ENCODE measurements at regions not wholly inside any gene's neighbourhood (a gene's known extent, or its start where the extent isn't known, plus 50 kb on each side); places are given as distances from the start of the nearest gene placed in this dataset.

GRCh38 chr6:21845439-21846140 is 252.0 kb downstream of the SOX4 start:
- Histone ChIP-seq H3K27me3 (ENCODE audit: control insufficient read depth, insufficient read depth, low read length, poor library complexity, severe bottlenecking) (no peaks in the 10 kb centered on the region), H3K9ac (ENCODE audit: extremely low read depth, low read length, poor library complexity, severe bottlenecking) (no peak overlapping the region), H3K36me3 (ENCODE audit: control insufficient read depth, insufficient read depth, low read length) (peaks cover 80% of the 10 kb centered on the region), H3K4me1 (ENCODE audit: control insufficient read depth, insufficient read depth, low read length) (peaks cover 15% of the 10 kb centered on the region), H3K9me3 (ENCODE audit: control insufficient read depth, low read length) (peaks cover 6% of the 10 kb centered on the region), H3K4me3 (ENCODE audit: low read length) (no peak overlapping the region), H3K27ac (ENCODE audit: low read depth, low read length) (peak overlapping the region; percentile 79)
- 83 to 94% methylated on average over 2 to 6 of the region's 6 CpGs for WGBS, 2 experiments (ENCODE audit: insufficient coverage in 1 of 2, insufficient read length in 1 of 2)
- Mint-ChIP-seq H3K36me3 (ENCODE audit: low read depth) (peaks cover 39% of the 10 kb centered on the region), H3K4me3 (no peak overlapping the region), H3K4me1 (peaks cover 53% of the 10 kb centered on the region), H3K27me3 (ENCODE audit: insufficient read depth) (no peaks in the 10 kb centered on the region), H3K27ac (no peak overlapping the region), H3K9me3 (peaks cover 3% of the 10 kb centered on the region)
- TF ChIP-seq CTCF (conservative IDR thresholded peaks at IDR 0.05) = no peak
- no peak for DNase-seq

- Histone ChIP-seq H3K4me3 (ENCODE audit: low read length) (no peak overlapping the region), H3K4me1 (ENCODE audit: control insufficient read depth, insufficient read depth, low read length) (peaks cover 15% of the 10 kb centered on the region), H3K27me3 (ENCODE audit: control insufficient read depth, insufficient read depth, low read length, poor library complexity, severe bottlenecking) (no peaks in the 10 kb centered on the region), H3K27ac (ENCODE audit: low read depth, low read length) (peak overlapping the region; percentile 35), H3K9ac (ENCODE audit: extremely low read depth, low read length, poor library complexity, severe bottlenecking) (no peak overlapping the region), H3K9me3 (ENCODE audit: control insufficient read depth, low read length) (peaks cover 8% of the 10 kb centered on the region), H3K36me3 (ENCODE audit: control insufficient read depth, insufficient read depth, low read length) (peaks cover 70% of the 10 kb centered on the region)
- Mint-ChIP-seq H3K4me1 (peaks cover 53% of the 10 kb centered on the region), H3K4me3 (no peak overlapping the region), H3K9me3 (peaks cover 7% of the 10 kb centered on the region), H3K36me3 (ENCODE audit: low read depth) (peaks cover 35% of the 10 kb centered on the region), H3K27ac (no peak overlapping the region), H3K27me3 (ENCODE audit: insufficient read depth) (no peaks in the 10 kb centered on the region)
- TF ChIP-seq CTCF (conservative IDR thresholded peaks at IDR 0.05) = no peak
- WGBS, 2 experiments (ENCODE audit: insufficient coverage in 1 of 2, insufficient read length in 1 of 2) = 79 to 89% methylated on average over 10 to 12 of the region's 12 CpGs
- no peak for DNase-seq
Measured at GRCh38 chr6:21846541-21847451, 253.2 kb downstream of the SOX4 start.

- WGBS, 2 experiments (ENCODE audit: insufficient coverage in 1 of 2, insufficient read length in 1 of 2) = 99 to 100% methylated on average over 3 to 5 of the region's 5 CpGs
- no peaks in the 10 kb centered on the region for H3K27me3 ChIP-seq (ENCODE audit: control insufficient read depth, insufficient read depth, low read length, poor library complexity, severe bottlenecking)
- Mint-ChIP-seq H3K4me3 (no peak overlapping the region), H3K27ac (no peak overlapping the region), H3K4me1 (peaks cover 46% of the 10 kb centered on the region), H3K9me3 (peaks cover 14% of the 10 kb centered on the region), H3K27me3 (ENCODE audit: insufficient read depth) (no peaks in the 10 kb centered on the region), H3K36me3 (ENCODE audit: low read depth) (peaks cover 33% of the 10 kb centered on the region)
- H3K36me3 ChIP-seq (ENCODE audit: control insufficient read depth, insufficient read depth, low read length) = peaks cover 73% of the 10 kb centered on the region
- no peak for TF ChIP-seq CTCF (conservative IDR thresholded peaks at IDR 0.05)
- no peak overlapping the region for H3K4me3 ChIP-seq (ENCODE audit: low read length)
- no peak overlapping the region for H3K27ac ChIP-seq (ENCODE audit: low read depth, low read length)
- H3K9ac ChIP-seq (ENCODE audit: extremely low read depth, low read length, poor library complexity, severe bottlenecking) = no peak overlapping the region
- H3K9me3 ChIP-seq (ENCODE audit: control insufficient read depth, low read length) = peaks cover 8% of the 10 kb centered on the region
- DNase-seq = no peak
- peaks cover 14% of the 10 kb centered on the region for H3K4me1 ChIP-seq (ENCODE audit: control insufficient read depth, insufficient read depth, low read length)
Measured at GRCh38 chr6:21847711-21848480, 254.3 kb downstream of the SOX4 start.

All from endodermal cell (in vitro differentiated cells).